ENCODE measurements at regions not wholly inside any gene's neighbourhood (a gene's known extent, or its start where the extent isn't known, plus 50 kb on each side); places are given as distances from the start of the nearest gene placed in this dataset.

GRCh38 chr6:1077478-1078416 is 234.2 kb upstream of the FOXQ1 start:
- no peak for TF ChIP-seq CTCF (IDR thresholded peaks at IDR 0.05; ENCODE audit: insufficient read depth, low read length)
- TF ChIP-seq POLR2AphosphoS5 (IDR thresholded peaks at IDR 0.05; ENCODE audit: low read depth): no peak
- no peak for TF ChIP-seq SPI1 (IDR thresholded peaks at IDR 0.05; ENCODE audit: borderline replicate concordance, low read depth)
- TF ChIP-seq REST (IDR thresholded peaks at IDR 0.05; ENCODE audit: insufficient replicate concordance, low read depth): no peak
- TF ChIP-seq GABPA (IDR thresholded peaks at IDR 0.05; ENCODE audit: low read depth): no peak
- Histone ChIP-seq H3K4me3 (replicated peaks; ENCODE audit: insufficient read depth, low read length) (no peak overlapping the region), H3K27me3 (ENCODE audit: insufficient read depth, poor library complexity, severe bottlenecking) (no peaks in the 10 kb centered on the region), H3K27ac (replicated peaks) (no peak overlapping the region)
- DNase-seq (ENCODE audit: low read depth in 1 of 2, low spot score in 1 of 2): no peak

- Histone ChIP-seq H3K27me3 (ENCODE audit: insufficient read depth, poor library complexity, severe bottlenecking) (no peaks in the 10 kb centered on the region), H3K27ac (replicated peaks) (no peak overlapping the region), H3K4me3 (replicated peaks; ENCODE audit: insufficient read depth, low read length) (no peak overlapping the region)
- no peak for TF ChIP-seq CTCF (IDR thresholded peaks at IDR 0.05; ENCODE audit: insufficient read depth, low read length)
- no peak for TF ChIP-seq REST (IDR thresholded peaks at IDR 0.05; ENCODE audit: insufficient replicate concordance, low read depth)
- TF ChIP-seq POLR2AphosphoS5 (IDR thresholded peaks at IDR 0.05; ENCODE audit: low read depth): no peak
- TF ChIP-seq SPI1 (IDR thresholded peaks at IDR 0.05; ENCODE audit: borderline replicate concordance, low read depth): no peak
- no peak for TF ChIP-seq GABPA (IDR thresholded peaks at IDR 0.05; ENCODE audit: low read depth)
- no peak for DNase-seq (ENCODE audit: low read depth in 1 of 2, low spot score in 1 of 2)
Observed at GRCh38 chr6:1076531-1077459, 235.1 kb upstream of the FOXQ1 start.

GRCh38 chr6:1075880-1076279 is 236.0 kb upstream of the FOXQ1 start:
- DNase-seq (ENCODE audit: low read depth in 1 of 2, low spot score in 1 of 2): no peak
- TF ChIP-seq POLR2AphosphoS5 (IDR thresholded peaks at IDR 0.05; ENCODE audit: low read depth): no peak
- no peak for TF ChIP-seq CTCF (IDR thresholded peaks at IDR 0.05; ENCODE audit: insufficient read depth, low read length)
- TF ChIP-seq SPI1 (IDR thresholded peaks at IDR 0.05; ENCODE audit: borderline replicate concordance, low read depth): no peak
- TF ChIP-seq REST (IDR thresholded peaks at IDR 0.05; ENCODE audit: insufficient replicate concordance, low read depth): no peak
- no peak for TF ChIP-seq GABPA (IDR thresholded peaks at IDR 0.05; ENCODE audit: low read depth)
- Histone ChIP-seq H3K27me3 (ENCODE audit: insufficient read depth, poor library complexity, severe bottlenecking) (no peaks in the 10 kb centered on the region), H3K4me3 (replicated peaks; ENCODE audit: insufficient read depth, low read length) (no peak overlapping the region), H3K27ac (replicated peaks) (no peak overlapping the region)

Measured in HL-60 (cell line).